ENCODE measurements at regions not wholly inside any gene's neighbourhood (a gene's known extent, or its start where the extent isn't known, plus 50 kb on each side); places are given as distances from the start of the nearest gene placed in this dataset.

- TF ChIP-seq POLR2A (IDR thresholded peaks at IDR 0.05; ENCODE audit: low read depth, low read length) (no peak), POLR2AphosphoS5 (IDR thresholded peaks at IDR 0.05; ENCODE audit: low read depth, low read length) (no peak)
Observed at GRCh38 chr10:81182296-81182695, 644.6 kb downstream of the SH2D4B start.

Data from GM12891 (cell line).